ENCODE measurements at regions not wholly inside any gene's neighbourhood (a gene's known extent, or its start where the extent isn't known, plus 50 kb on each side); places are given as distances from the start of the nearest gene placed in this dataset.

DNA sequence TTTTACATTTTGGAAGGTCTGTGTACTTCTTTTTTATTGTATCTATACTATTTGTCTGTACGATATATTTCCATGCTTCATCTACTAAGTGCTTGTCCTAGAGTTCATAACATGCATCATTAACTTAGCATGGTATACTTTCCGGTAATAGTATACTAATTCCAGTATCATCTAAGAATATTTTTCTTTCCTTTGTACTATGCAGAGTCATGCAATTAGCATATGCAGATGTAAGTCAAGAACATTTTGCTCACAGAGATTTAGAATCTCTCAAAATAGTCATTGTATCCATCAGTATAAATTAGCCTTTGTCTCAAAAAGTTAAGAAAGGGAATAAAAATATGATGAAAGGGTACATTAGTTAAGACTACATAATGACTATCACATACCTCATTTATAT lies 770.4 kb upstream of the GRAMD2B start:
- H3K4me3 ChIP-seq (replicated peaks; ENCODE audit: low read depth, low read length) = no peak overlapping the region
- no peak for DNase-seq (ENCODE audit: low read depth)
- TF ChIP-seq, protein P1, sequence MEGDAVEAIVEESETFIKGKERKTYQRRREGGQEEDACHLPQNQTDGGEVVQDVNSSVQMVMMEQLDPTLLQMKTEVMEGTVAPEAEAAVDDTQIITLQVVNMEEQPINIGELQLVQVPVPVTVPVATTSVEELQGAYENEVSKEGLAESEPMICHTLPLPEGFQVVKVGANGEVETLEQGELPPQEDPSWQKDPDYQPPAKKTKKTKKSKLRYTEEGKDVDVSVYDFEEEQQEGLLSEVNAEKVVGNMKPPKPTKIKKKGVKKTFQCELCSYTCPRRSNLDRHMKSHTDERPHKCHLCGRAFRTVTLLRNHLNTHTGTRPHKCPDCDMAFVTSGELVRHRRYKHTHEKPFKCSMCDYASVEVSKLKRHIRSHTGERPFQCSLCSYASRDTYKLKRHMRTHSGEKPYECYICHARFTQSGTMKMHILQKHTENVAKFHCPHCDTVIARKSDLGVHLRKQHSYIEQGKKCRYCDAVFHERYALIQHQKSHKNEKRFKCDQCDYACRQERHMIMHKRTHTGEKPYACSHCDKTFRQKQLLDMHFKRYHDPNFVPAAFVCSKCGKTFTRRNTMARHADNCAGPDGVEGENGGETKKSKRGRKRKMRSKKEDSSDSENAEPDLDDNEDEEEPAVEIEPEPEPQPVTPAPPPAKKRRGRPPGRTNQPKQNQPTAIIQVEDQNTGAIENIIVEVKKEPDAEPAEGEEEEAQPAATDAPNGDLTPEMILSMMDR (IDR thresholded peaks at IDR 0.05; ENCODE audit: low read length, missing control alignments) = no peak

GRCh38 chr5:125654392-125654791 lies 768.8 kb upstream of the GRAMD2B start:
- no peak overlapping the region for H3K4me3 ChIP-seq (replicated peaks; ENCODE audit: low read depth, low read length)
- DNase-seq (ENCODE audit: low read depth) = no peak
- TF ChIP-seq, protein P1 (IDR thresholded peaks at IDR 0.05; ENCODE audit: low read length, missing control alignments) = no peak

- DNase-seq (ENCODE audit: low read depth) = peak; percentile 10
- TF ChIP-seq, protein P1 (IDR thresholded peaks at IDR 0.05; ENCODE audit: low read length, missing control alignments) = no peak
- H3K4me3 ChIP-seq (replicated peaks; ENCODE audit: low read depth, low read length) = no peak overlapping the region
Measured at GRCh38 chr5:125655156-125655555, 768.1 kb upstream of the GRAMD2B start.

GRCh38 chr5:125657936-125658335 lies 765.3 kb upstream of the GRAMD2B start:
- TF ChIP-seq, protein P1 (IDR thresholded peaks at IDR 0.05; ENCODE audit: low read length, missing control alignments) = no peak
- no peak overlapping the region for H3K4me3 ChIP-seq (replicated peaks; ENCODE audit: low read depth, low read length)
- DNase-seq (ENCODE audit: low read depth) = no peak

DNA sequence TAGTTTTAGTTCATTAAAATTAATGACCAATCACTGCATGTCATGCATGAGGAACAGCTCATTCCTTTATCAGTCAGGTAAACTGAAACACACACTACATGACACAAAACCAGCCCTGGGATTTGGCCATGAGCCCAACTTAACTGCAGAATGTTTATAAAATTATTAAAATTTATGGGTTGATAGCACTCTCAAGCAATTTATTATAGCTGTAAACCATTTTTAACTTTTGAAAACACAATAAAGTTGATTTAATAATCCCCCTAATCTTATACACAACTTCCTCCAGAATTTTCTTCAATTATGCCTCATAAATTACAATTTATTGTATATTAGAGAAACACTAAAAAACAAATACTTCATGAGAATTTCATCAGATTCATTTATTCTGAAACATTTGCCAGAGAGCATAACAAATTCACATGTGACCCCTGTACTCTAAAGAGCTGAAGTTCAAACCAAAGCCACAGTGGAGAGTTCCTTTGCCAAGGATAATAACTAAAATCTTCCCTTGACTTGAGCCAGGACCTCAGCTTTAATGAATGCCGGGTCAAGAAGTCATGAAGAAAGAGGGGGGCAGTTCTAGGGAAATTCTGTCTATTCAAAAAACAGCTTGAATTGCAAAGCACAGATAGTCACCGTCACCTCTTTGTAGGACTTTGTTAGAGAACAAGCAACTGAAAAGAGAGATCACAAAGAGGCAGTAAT lies 763.7 kb upstream of the GRAMD2B start:
- no peak overlapping the region for H3K4me3 ChIP-seq (replicated peaks; ENCODE audit: low read depth, low read length)
- DNase-seq (ENCODE audit: low read depth) = peak; percentile 43
- TF ChIP-seq, protein P1 (IDR thresholded peaks at IDR 0.05; ENCODE audit: low read length, missing control alignments) = no peak

DNA sequence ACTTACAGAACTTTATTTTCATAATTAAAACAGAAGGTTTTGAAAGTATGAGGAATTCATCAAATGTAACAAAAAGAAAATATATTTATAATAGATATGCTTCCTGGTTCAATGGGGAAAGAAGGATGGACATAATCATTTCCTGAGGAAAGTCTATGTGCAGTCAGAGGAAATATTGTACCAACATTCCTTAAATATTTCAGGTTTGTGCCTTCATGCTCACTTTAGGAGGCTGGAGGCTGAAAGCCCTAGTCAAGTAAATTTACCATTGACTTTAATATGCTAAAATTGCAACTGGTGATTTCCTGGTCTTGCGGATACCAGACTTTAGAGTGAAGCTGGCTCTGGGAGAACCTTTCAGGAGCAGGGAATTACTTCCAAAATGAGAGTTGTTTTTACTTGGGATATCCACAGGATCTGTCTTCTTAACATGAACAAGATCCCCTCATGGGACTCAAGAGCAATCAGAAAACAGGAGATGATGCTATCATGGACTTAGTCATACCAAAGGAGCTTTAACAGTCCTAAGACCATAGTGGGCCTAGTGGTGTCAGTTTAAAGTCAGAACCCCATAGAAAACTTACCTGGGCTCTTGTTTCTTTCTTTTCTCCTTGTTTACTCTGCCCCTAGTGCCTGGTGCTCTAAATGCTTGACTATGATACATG lies 762.8 kb upstream of the GRAMD2B start:
- TF ChIP-seq, protein P1 (IDR thresholded peaks at IDR 0.05; ENCODE audit: low read length, missing control alignments) = no peak
- peak; percentile 24 for DNase-seq (ENCODE audit: low read depth)
- no peak overlapping the region for H3K4me3 ChIP-seq (replicated peaks; ENCODE audit: low read depth, low read length)
